ENCODE measurements at regions not wholly inside any gene's neighbourhood (a gene's known extent, or its start where the extent isn't known, plus 50 kb on each side); places are given as distances from the start of the nearest gene placed in this dataset.

DNA sequence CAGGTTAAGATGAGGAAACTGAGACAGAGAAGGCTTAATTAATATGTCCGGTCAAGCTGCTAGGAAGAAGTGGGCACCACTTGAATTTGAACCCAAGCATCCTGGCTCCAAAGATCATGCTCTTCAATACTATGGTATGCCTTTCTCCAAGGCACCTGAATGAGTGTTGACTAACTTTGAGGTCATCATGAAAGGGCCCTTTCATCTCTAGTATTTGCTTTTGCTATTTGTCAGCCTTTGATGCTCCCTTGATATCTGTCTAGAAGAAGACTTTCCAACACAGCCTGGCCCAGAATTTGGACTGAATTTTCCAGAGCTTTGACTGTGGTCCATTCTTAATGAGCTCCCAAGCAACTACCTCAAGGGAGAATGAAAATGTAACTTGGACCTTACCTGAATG is 179.1 kb upstream of the DKK2 start:
- Histone ChIP-seq H3K4me2 (ENCODE audit: insufficient read depth, low read length) (no peak overlapping the region), H3K4me3 (no peak overlapping the region), H2AFZ (ENCODE audit: low read depth, low read length) (no peak overlapping the region), H3K27me3 (ENCODE audit: control insufficient read depth in 2 of 2, insufficient read depth in 2 of 2, low read length in 2 of 2) (no peaks in the 10 kb centered on the region), H3K9me1 (ENCODE audit: control insufficient read depth, insufficient read depth, low read length) (no peaks in the 10 kb centered on the region), H3K4me1 (replicated peaks in 1 of 2; ENCODE audit: control insufficient read depth in 2 of 2, insufficient read depth in 2 of 2, low read length in 2 of 2) (no peaks in the 10 kb centered on the region), H3K27ac (ENCODE audit: extremely low read depth, low read depth, low read length) (no peak overlapping the region), H3K79me2 (ENCODE audit: control insufficient read depth, insufficient read depth, low read length) (no peaks in the 10 kb centered on the region), H4K20me1 (replicated peaks; ENCODE audit: control insufficient read depth, insufficient read depth, low read length) (no peaks in the 10 kb centered on the region), H3K9ac (ENCODE audit: insufficient read depth in 1 of 2, low read depth in 2 of 2, low read length in 2 of 2) (no peak overlapping the region), H3K36me3 (ENCODE audit: control insufficient read depth, insufficient read depth, low read length) (no peaks in the 10 kb centered on the region), H3K9me3 (replicated peaks; ENCODE audit: control insufficient read depth, insufficient read depth, low read depth, low read length) (no peaks in the 10 kb centered on the region)
- no peak for FAIRE-seq
- no peak for ATAC-seq
- intact Hi-C loops (cut with micrococcal nuclease): no loop called here
- CTCF ChIA-PET (ENCODE audit: low intra/inter-chr PET ratio): no interaction called here
- in situ Hi-C loops (cut with MboI): no loop called here
- WGBS (ENCODE audit: insufficient coverage, low coverage, missing lambda C conversion rate): 0% methylated on average over 1 of the region's 1 CpG
- POLR2A ChIA-PET: no interaction called here
- no TSS peak for BruUV-seq (replicated peaks)
- no peak for DNase-seq (ENCODE audit: extremely low read depth in 1 of 4, low spot score in 3 of 4)
- TF ChIP-seq ZNF518B (CRISPR knock-in tag; IDR thresholded peaks at IDR 0.05): no peak
- TF ChIP-seq POLR2AphosphoS5 (IDR thresholded peaks at IDR 0.05; ENCODE audit: control insufficient read depth, insufficient read depth, low read depth, low read length): no peak
- TF ChIP-seq, protein P1, sequence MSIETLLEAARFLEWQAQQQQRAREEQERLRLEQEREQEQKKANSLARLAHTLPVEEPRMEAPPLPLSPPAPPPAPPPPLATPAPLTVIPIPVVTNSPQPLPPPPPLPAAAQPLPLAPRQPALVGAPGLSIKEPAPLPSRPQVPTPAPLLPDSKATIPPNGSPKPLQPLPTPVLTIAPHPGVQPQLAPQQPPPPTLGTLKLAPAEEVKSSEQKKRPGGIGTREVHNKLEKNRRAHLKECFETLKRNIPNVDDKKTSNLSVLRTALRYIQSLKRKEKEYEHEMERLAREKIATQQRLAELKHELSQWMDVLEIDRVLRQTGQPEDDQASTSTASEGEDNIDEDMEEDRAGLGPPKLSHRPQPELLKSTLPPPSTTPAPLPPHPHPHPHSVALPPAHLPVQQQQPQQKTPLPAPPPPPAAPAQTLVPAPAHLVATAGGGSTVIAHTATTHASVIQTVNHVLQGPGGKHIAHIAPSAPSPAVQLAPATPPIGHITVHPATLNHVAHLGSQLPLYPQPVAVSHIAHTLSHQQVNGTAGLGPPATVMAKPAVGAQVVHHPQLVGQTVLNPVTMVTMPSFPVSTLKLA (conservative IDR thresholded peaks at IDR 0.05): no peak

All from K562 (cell line).